NCI-H2196 treated with DMSO at 0.1 percent for 48 hours (cell line): ENCODE measurements at regions not wholly inside any gene's neighbourhood (a gene's known extent, or its start where the extent isn't known, plus 50 kb on each side); places are given as distances from the start of the nearest gene placed in this dataset.
A peak's percentile ranks its signal among the peaks of the same experiment; 100 is the strongest.

Experiments
- DNase-seq: peaks from one replicate; lab custom pipeline; 2025; ENCODE audit not compliant: unreplicated experiment; lab: John Stamatoyannopoulos, UW

GRCh38 chr6:33967966-33968724 lies 164.3 kb upstream of the MLN start:
- DNase-seq, result no peak

- no peak for DNase-seq
These were observed 163.5 kb upstream of the MLN start for GRCh38 chr6:33967265-33967767.

- DNase-seq, result no peak
These were observed 162.7 kb upstream of the MLN start for GRCh38 chr6:33966536-33966935.

GRCh38 chr6:33965766-33966165 lies 162.0 kb upstream of the MLN start:
- DNase-seq, result no peak

GRCh38 chr6:33964387-33964786 lies 160.6 kb upstream of the MLN start:
- no peak for DNase-seq

- no peak for DNase-seq
These were observed 159.4 kb upstream of the MLN start for GRCh38 chr6:33963136-33963750.

- no peak for DNase-seq
These were observed 158.6 kb upstream of the MLN start for GRCh38 chr6:33962246-33963027.

GRCh38 chr6:33961691-33962090 lies 157.9 kb upstream of the MLN start:
- DNase-seq, result no peak

- no peak for DNase-seq
These were observed 156.8 kb upstream of the MLN start for GRCh38 chr6:33960345-33961313.

GRCh38 chr6:33959661-33960344 lies 156.0 kb upstream of the MLN start:
- no peak for DNase-seq

- DNase-seq, result no peak
These were observed 155.5 kb upstream of the MLN start for GRCh38 chr6:33959329-33959651.

- DNase-seq, result no peak
These were observed 154.9 kb upstream of the MLN start for GRCh38 chr6:33958526-33959328.

GRCh38 chr6:33957892-33958525 lies 154.2 kb upstream of the MLN start:
- no peak for DNase-seq

- no peak for DNase-seq
These were observed 153.5 kb upstream of the MLN start for GRCh38 chr6:33957131-33957891.

- no peak for DNase-seq
These were observed 152.4 kb upstream of the MLN start for GRCh38 chr6:33956206-33956605.

GRCh38 chr6:33955566-33955965 lies 151.8 kb upstream of the MLN start:
- DNase-seq, result no peak

GRCh38 chr6:33954453-33954852 lies 150.7 kb upstream of the MLN start:
- no peak for DNase-seq

- DNase-seq, result peak; percentile 48
These were observed 149.4 kb upstream of the MLN start for GRCh38 chr6:33953171-33953570.
